A549 (cell line): ENCODE measurements at regions not wholly inside any gene's neighbourhood (a gene's known extent, or its start where the extent isn't known, plus 50 kb on each side); places are given as distances from the start of the nearest gene placed in this dataset.

Source experiments
- ATAC-seq, 2 experiments: fragments of 200-7000 bp in 1 of 2; fragments of >200 bp in 1 of 2; cut with Nextera tagmentation in 1 of 2; cut with Tn5 transposase in 1 of 2; 3 replicates each; pipeline versions ENCODE4 v1.8.0 to v1.9.1; 2018 to 2020; ENCODE audit warnings: mild to moderate bottlenecking in 1 of 2, moderate library complexity in 1 of 2
- CTCF ChIA-PET: fragments of 300-600 bp; sonication (Branson Sonifier 250); formaldehyde crosslinking; extraction: SDS; loops from one replicate; lab custom pipeline; 2021; ENCODE audit warnings: antibody characterized with exemption, inconsistent platforms; lab: Yijun Ruan, JAX
- POLR2A ChIA-PET: fragments of 350-600 bp; formaldehyde crosslinking; extraction: SDS; loops from one replicate; lab custom pipeline; 2021; ENCODE audit warnings: antibody characterized with exemption, inconsistent platforms; lab: Yijun Ruan, JAX
- DNase-seq, 2 experiments: peaks; one replicate each; pipeline versions ENCODE4 v3.0.0 to v3.0.0-alpha.2; 2011 to 2016; ENCODE audit warnings: low read depth in 1 of 2, low spot score in 1 of 2
- FAIRE-seq: peaks from 2 replicates; lab custom pipeline; 2011; peaks lifted over from hg19 to GRCh38; lab: Jason Lieb, UNC
- H3K27ac ChIP-seq, 2 experiments: fragments of >200 bp; sonication (Bioruptor Twin); formaldehyde crosslinking; 3 replicates each; pipeline ENCODE4 v1.5.1; 2016 to 2017
- H3K4me1 ChIP-seq: fragments of >200 bp; sonication (Bioruptor Twin); formaldehyde crosslinking; 3 replicates; pipeline ENCODE4 v1.6.1; 2016
- H3K4me2 ChIP-seq: fragments of >200 bp; sonication (Bioruptor Twin); formaldehyde crosslinking; 3 replicates; pipeline ENCODE4 v1.6.1; 2016
- H3K4me3 ChIP-seq: fragments of >200 bp; sonication (Bioruptor Twin); formaldehyde crosslinking; 3 replicates; pipeline ENCODE4 v1.5.1; 2016
- H3K9me3 ChIP-seq: fragments of >200 bp; sonication (Bioruptor Twin); formaldehyde crosslinking; 3 replicates; pipeline ENCODE4 v1.6.1; 2016
- BCL3 ChIP-seq: fragments of >200 bp; sonication (Bioruptor Twin); formaldehyde crosslinking; IDR thresholded peaks from 3 replicates; pipeline ENCODE4 v1.6.1; 2016
- CHD4 ChIP-seq: fragments of 200-600 bp; sonication (generic); IDR thresholded peaks from 2 replicates; pipeline ENCODE4 v1.6.1; 2016; ENCODE audit warnings: antibody characterized with exemption, mild to moderate bottlenecking, borderline replicate concordance
- CTCF ChIP-seq: fragments of >200 bp; sonication (Bioruptor Twin); formaldehyde crosslinking; IDR thresholded peaks from 3 replicates; pipeline ENCODE4 v1.5.1; 2016
- EHMT2 ChIP-seq: fragments of 200-600 bp; sonication (generic); IDR thresholded peaks from 2 replicates; pipeline ENCODE4 v1.6.1; 2016; ENCODE audit warnings: antibody characterized with exemption, low read depth, mild to moderate bottlenecking, moderate library complexity
- EP300 ChIP-seq, 2 experiments: fragments of >200 bp; sonication (Bioruptor Twin); formaldehyde crosslinking; IDR thresholded peaks; 2 replicates in 1 of 2; 3 replicates in 1 of 2; pipeline ENCODE4 v1.6.1; 2016 to 2017
- FOSL2 ChIP-seq, 2 experiments: fragments of 450-650 bp in 1 of 2; fragments of >200 bp in 1 of 2; sonication (Bioruptor Twin) in 1 of 2; formaldehyde crosslinking; IDR thresholded peaks; 2 replicates each; pipeline versions ENCODE4 v1.5.0 to v1.6.1; 2016 to 2020; ENCODE audit warnings: mild to moderate bottlenecking in 1 of 2, moderate library complexity in 1 of 2
- HDAC2 ChIP-seq: fragments of 200-600 bp; sonication (generic); IDR thresholded peaks from 2 replicates; pipeline ENCODE4 v1.6.1; 2016
- HEYL ChIP-seq: fragments of 250-450 bp; sonication (Bioruptor Pico); IDR thresholded peaks from 2 replicates; pipeline ENCODE4 v1.8.0; 2021; ENCODE audit warnings: mild to moderate bottlenecking, moderate library complexity
- HOXB5 ChIP-seq: fragments of 250-450 bp; sonication (Bioruptor Pico); IDR thresholded peaks from 2 replicates; pipeline ENCODE4 v1.5.0; 2020; ENCODE audit warnings: mild to moderate bottlenecking, moderate library complexity
- JUN ChIP-seq, 2 experiments: fragments of >200 bp; sonication (Bioruptor Twin); formaldehyde crosslinking; IDR thresholded peaks; 2 replicates in 1 of 2; 3 replicates in 1 of 2; pipeline ENCODE4 v1.6.1; 2016 to 2017
- MAFK ChIP-seq: fragments of 450-650 bp; IDR thresholded peaks from 2 replicates; pipeline ENCODE4 v1.6.1; 2014; ENCODE audit not compliant: partially characterized antibody
- PHF8 ChIP-seq: fragments of 200-600 bp; sonication (generic); IDR thresholded peaks from 2 replicates; pipeline ENCODE4 v1.6.1; 2016; ENCODE audit warnings: low read depth, mild to moderate bottlenecking, antibody characterized with exemption, moderate library complexity, borderline replicate concordance
- RARB ChIP-seq: fragments of 250-450 bp; sonication (Bioruptor Pico); IDR thresholded peaks from 2 replicates; pipeline ENCODE4 v1.8.0; 2021; ENCODE audit warnings: mild to moderate bottlenecking, moderate library complexity
- RNF2 ChIP-seq: fragments of 200-600 bp; sonication (generic); IDR thresholded peaks from 2 replicates; pipeline ENCODE4 v1.6.1; 2016; ENCODE audit warnings: low read depth, mild to moderate bottlenecking, antibody characterized with exemption, moderate library complexity, borderline replicate concordance
- SMC3 ChIP-seq: fragments of >200 bp; sonication (Bioruptor Twin); formaldehyde crosslinking; IDR thresholded peaks from 3 replicates; pipeline ENCODE4 v1.6.1; 2018; ENCODE audit warnings: inconsistent platforms
- ZFP36 ChIP-seq: fragments of 450-650 bp; IDR thresholded peaks from 2 replicates; pipeline ENCODE4 v1.6.1; 2014; ENCODE audit warnings: borderline replicate concordance; ENCODE audit not compliant: partially characterized antibody
- ZNF302 ChIP-seq: fragments of 250-450 bp; sonication (Bioruptor Pico); IDR thresholded peaks from 2 replicates; pipeline ENCODE4 v1.9.0; 2021; ENCODE audit warnings: inconsistent platforms, mild to moderate bottlenecking, moderate library complexity
- WGBS: methylation state at CpG from one replicate; pipeline ENCODE4 v1.1.6; 2017; ENCODE audit errors: missing lambda C conversion rate; 5-methylcytosine and 5-hydroxymethylcytosine counted together
- TF ChIP-seq, protein P1 (sequence below): IDR thresholded peaks from 2 replicates; pipeline ENCODE4 v1.6.1; 2012; ENCODE audit warnings: low read depth, borderline replicate concordance
- TF ChIP-seq, protein P2 (sequence below): fragments of 150-350 bp; IDR thresholded peaks from 2 replicates; pipeline ENCODE4 v1.6.1; 2014; ENCODE audit warnings: low read depth, mild to moderate bottlenecking, low read length

DNA sequence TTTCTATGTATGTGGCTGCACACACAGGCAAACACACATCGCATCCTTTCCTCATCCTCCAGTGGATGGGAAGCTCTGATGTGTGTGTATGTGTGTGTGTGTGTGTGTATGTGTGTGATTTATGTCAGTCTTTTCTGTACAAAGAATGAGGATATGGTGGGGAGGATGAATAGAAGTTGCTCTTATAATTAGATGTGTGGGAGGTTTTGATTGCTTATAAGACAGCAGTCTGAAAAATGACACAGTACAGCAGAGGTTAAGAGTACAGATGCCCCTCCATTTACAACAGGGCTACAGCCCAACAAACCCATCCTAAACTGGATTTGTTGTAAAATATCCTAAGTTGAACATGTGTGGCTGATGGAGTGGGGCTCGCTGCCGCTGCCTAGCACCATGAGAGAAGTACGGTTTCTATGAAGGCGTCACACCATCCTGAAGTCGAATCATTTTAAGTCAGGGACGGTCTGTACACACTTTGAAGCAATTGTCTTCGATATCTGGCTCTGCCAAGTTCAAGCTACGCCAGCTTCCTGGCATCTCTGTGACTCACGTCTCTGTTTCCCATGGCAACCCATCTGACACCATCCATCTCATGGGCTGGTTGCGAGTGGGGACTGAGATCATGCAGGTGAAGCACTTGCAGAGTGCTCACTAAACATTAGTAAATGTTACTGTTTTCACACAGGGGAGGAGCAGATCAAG is 252.6 kb downstream of the MYLK4 start:
- POLR2A ChIA-PET, result no interaction called here
- FAIRE-seq, result no peak
- no peak for DNase-seq

DNA sequence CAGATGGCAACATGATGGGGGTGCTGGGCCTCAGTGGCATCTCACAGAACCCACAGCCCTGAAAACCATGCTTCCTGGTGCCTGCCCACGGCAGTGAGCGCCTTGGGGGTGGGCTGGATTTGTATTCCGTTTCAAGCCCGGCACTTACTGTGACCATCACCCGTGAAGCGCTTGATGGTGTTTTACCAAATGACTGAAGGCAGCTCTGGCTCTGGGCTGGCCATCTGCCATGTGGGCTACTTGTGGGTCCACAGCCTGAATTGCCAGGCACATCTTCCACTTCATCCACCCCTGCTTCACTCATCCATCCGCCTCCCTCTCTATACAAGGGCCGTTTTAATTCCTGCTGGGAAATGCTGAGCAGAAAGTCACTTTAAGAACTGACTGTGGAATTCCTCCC is 250.9 kb upstream of the GMDS start:
- Histone ChIP-seq H3K4me2 (no peak overlapping the region), H3K4me3 (no peak overlapping the region), H3K4me1 (peaks cover 5% of the 10 kb centered on the region; the same call in 1 of the 3 replicates), H3K27ac (no peak overlapping the region), H3K9me3 (no peaks in the 10 kb centered on the region)
- TF ChIP-seq HDAC2 (no peak), SMC3 (no peak), EP300 (IDR thresholded peaks at IDR 0.05) (no peak), MAFK (no peak), HOXB5 (CRISPR knock-in tag) (no peak), ZFP36 (no peak), EHMT2 (no peak)
- TF ChIP-seq, protein P1, sequence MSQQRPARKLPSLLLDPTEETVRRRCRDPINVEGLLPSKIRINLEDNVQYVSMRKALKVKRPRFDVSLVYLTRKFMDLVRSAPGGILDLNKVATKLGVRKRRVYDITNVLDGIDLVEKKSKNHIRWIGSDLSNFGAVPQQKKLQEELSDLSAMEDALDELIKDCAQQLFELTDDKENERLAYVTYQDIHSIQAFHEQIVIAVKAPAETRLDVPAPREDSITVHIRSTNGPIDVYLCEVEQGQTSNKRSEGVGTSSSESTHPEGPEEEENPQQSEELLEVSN, result no peak
- no peak for ATAC-seq
- CTCF ChIA-PET, result no interaction called here
- WGBS, result 71% methylated on average over 8 of the region's 8 CpGs
- DNase-seq, result no peak
- no peak for FAIRE-seq
- POLR2A ChIA-PET, result no interaction called here

More for the DNA sequence above, 252.6 kb downstream of the MYLK4 start:
- Histone ChIP-seq H3K27ac (no peak overlapping the region), H3K9me3 (no peaks in the 10 kb centered on the region), H3K4me1 (peaks cover 15% of the 10 kb centered on the region), H3K4me2 (no peak overlapping the region), H3K4me3 (no peak overlapping the region)
- WGBS, result 84% methylated on average over 11 of the region's 11 CpGs
- CTCF ChIA-PET, result interaction anchor here (0.6 to 0.9 kb wide), 2 partner anchors 11 to 17 kb away, joined by 3 read pairs; no protein-coding TSS in a partner anchor
- no peak for TF ChIP-seq ZNF302 (CRISPR knock-in tag)
- no peak for TF ChIP-seq RNF2
- no peak for TF ChIP-seq ZFP36
- TF ChIP-seq SMC3, result no peak
- TF ChIP-seq PHF8, result no peak
- ATAC-seq, result no peak

DNA sequence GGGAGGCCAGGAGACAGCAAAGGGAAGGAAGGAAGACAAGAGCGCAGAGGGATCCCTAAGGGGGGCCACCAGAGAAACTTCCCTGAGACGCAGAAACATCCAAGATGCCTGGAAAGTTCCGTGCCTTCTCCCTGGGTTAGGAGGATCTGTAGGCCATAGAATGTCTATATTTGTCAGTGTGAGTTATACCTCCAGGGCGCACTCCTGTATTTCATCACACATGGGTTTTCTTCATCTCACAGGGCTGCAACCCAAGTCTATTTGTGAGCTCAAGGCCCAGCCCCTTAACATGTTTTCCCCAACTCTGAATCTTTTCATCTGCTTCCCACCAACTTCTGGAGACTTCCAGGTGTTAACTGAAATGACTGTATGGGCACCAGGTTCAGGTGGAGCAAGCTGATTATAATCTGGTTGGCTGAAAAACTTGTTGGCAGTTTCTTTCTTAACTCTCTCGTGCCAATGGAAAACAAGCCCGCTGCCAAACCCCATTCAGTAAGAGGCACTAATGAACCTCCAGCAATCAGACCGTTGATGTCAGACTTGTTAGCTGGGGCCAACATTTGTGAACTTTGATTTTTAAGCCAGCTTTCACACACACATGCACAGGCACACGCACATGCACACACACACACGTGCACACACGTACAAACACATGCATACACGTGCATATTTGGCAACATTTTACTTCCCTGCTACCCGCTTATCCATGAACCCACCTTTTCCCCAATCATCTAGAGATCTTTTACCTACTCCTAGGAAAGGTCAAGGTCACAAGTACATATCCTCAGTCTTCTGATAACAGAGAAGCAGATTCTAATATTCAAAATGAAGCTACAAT is 247.5 kb upstream of the GMDS start:
- no peaks in the 10 kb centered on the region; the same call in 2 of the 3 replicates for H3K9me3 ChIP-seq
- H3K4me3 ChIP-seq, result no peak overlapping the region
- H3K4me2 ChIP-seq, result no peak overlapping the region
- 80% methylated on average over 12 of the region's 12 CpGs for WGBS
- ChIA-PET POLR2A (no interaction called here), CTCF (interaction anchor here (1.1 kb wide), 1 partner anchor 141 kb away, joined by 7 read pairs; no protein-coding TSS in a partner anchor)
- ATAC-seq (no peak), DNase-seq (no peak), FAIRE-seq (no peak)
- TF ChIP-seq BCL3, result no peak
- TF ChIP-seq, protein P1, result no peak
- TF ChIP-seq PHF8, result no peak
- TF ChIP-seq RARB (CRISPR knock-in tag), result no peak
- no peak for TF ChIP-seq JUN (IDR thresholded peaks at IDR 0.05)
- no peak for TF ChIP-seq CHD4
- TF ChIP-seq, protein P2, sequence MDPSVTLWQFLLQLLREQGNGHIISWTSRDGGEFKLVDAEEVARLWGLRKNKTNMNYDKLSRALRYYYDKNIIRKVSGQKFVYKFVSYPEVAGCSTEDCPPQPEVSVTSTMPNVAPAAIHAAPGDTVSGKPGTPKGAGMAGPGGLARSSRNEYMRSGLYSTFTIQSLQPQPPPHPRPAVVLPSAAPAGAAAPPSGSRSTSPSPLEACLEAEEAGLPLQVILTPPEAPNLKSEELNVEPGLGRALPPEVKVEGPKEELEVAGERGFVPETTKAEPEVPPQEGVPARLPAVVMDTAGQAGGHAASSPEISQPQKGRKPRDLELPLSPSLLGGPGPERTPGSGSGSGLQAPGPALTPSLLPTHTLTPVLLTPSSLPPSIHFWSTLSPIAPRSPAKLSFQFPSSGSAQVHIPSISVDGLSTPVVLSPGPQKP, result no peak
- no peak for TF ChIP-seq CTCF
- no peak for TF ChIP-seq FOSL2 (IDR thresholded peaks at IDR 0.05)
- TF ChIP-seq FOSL2 (CRISPR knock-in tag; IDR thresholded peaks at IDR 0.05), result no peak
- no peak for TF ChIP-seq HEYL
- no peak for TF ChIP-seq MAFK
- H3K27ac ChIP-seq, result 0 out of 6 replicates have a peak overlapping the region, but pooled peaks of 1 of the 2 experiments have one; percentile 28
- H3K4me1 ChIP-seq, result peaks cover 5% of the 10 kb centered on the region; the same call in 1 of the 3 replicates
